HG03520 (cell line): ENCODE measurements at regions not wholly inside any gene's neighbourhood (a gene's known extent, or its start where the extent isn't known, plus 50 kb on each side); places are given as distances from the start of the nearest gene placed in this dataset.
"Not testable (repeated sequence)": the region's sequence is repeated elsewhere in the genome, so short reads cannot be mapped to it uniquely, and the experiment has no call there.

Source experiments
- ATAC-seq: cut with Tn5 transposase; IDR thresholded peaks from one replicate; pipeline ENCODE4 v1.9.1; 2021; ENCODE audit warnings: mild to moderate bottlenecking, moderate library complexity; ENCODE audit not compliant: unreplicated experiment

DNA sequence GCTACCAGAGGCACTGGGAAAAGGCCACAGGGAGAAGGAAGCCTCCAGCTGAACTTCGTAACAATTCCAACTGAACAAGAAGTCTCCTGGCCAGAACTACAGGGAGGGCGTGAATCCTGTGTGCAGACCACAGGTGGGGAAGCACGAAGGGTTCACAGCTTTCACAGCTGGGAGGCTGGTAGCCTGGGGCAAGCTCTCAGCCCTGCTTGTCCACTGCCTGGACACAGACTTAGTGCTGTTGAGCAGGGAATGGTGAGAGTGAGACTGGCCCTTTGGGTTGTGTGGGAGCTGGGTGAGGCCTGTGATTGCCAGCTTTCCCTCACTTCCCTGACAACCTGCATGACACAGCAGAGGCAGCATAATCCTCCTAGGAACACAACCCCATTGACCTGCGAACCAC lies 52.1 kb upstream of the TMEM45B start:
- not testable (repeated sequence) for ATAC-seq

DNA sequence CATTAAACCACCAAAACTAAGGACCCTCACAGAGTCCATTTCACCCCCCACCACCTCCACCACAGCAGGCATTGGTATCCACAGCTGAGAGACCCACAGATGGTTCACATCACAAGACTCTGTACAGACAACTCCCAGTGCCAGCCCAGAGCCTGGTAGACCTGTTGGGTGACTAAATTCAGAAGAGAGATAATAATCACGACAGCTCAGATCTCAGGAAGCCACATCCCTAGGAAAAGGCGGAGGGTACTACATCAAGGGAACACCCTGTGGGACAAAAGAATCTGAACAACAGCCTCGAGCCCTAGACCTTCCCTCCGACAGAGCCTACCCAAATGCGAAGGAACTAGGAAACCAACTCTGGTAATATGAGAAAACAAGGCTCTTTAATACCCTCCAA lies 51.4 kb upstream of the TMEM45B start:
- not testable (repeated sequence) for ATAC-seq
